Panc1 (cell line): ENCODE measurements at regions not wholly inside any gene's neighbourhood (a gene's known extent, or its start where the extent isn't known, plus 50 kb on each side); places are given as distances from the start of the nearest gene placed in this dataset.

Experiments
- ATAC-seq: fragments of 200-7000 bp; cut with Tn5 transposase; 2 replicates; pipeline ENCODE4 v1.9.1; 2020; ENCODE audit warnings: mild to moderate bottlenecking, moderate library complexity
- BruUV-seq: library from RNA; stranded (reverse); fragments of 400-500 nt; replicated peaks from 2 replicates; lab custom pipeline; 2021; lab: Mats Ljungman, UMichigan
- CTCF ChIA-PET: fragments of 300-600 bp; sonication (Branson Sonifier 250); formaldehyde crosslinking; loops from one replicate; lab custom pipeline; 2022; ENCODE audit warnings: antibody characterized with exemption; lab: Charles Lee
- POLR2A ChIA-PET: fragments of 300-600 bp; sonication (Branson Sonifier 250); formaldehyde crosslinking; loops from one replicate; lab custom pipeline; 2022; ENCODE audit warnings: antibody characterized with exemption; lab: Charles Lee
- DNase-seq: peaks from one replicate; pipeline ENCODE4 v3.0.0-alpha.2; 2010; ENCODE audit warnings: low read depth, low spot score
- H3K27ac ChIP-seq: 2 replicates; pipeline ENCODE4 v1.5.1; 2011; ENCODE audit warnings: mild to moderate bottlenecking, low read length, inconsistent platforms
- H3K27me3 ChIP-seq: fragments of 200-500 bp; sonication (Bioruptor generic); 2 replicates; pipeline ENCODE4 v1.6.0; 2014; ENCODE audit warnings: low read length, inconsistent platforms; ENCODE audit not compliant: control insufficient read depth, insufficient read depth
- H3K36me3 ChIP-seq: fragments of 200-500 bp; sonication (Bioruptor generic); 2 replicates; pipeline ENCODE4 v1.5.1; 2014; ENCODE audit warnings: inconsistent platforms, mild to moderate bottlenecking, low read length, moderate library complexity; ENCODE audit not compliant: control insufficient read depth, insufficient read depth
- H3K4me1 ChIP-seq: 2 replicates; pipeline ENCODE4 v1.5.1; 2011; ENCODE audit warnings: inconsistent platforms, mild to moderate bottlenecking, low read length, moderate library complexity; ENCODE audit not compliant: control insufficient read depth, insufficient read depth
- H3K4me3 ChIP-seq, 2 experiments: 2 replicates each; pipeline ENCODE4 v1.5.1; 2011 to 2012; ENCODE audit warnings: low read depth in 2 of 2, low read length in 2 of 2, mild to moderate bottlenecking in 2 of 2, inconsistent platforms in 1 of 2, moderate library complexity in 1 of 2
- H3K9me3 ChIP-seq: fragments of 200-500 bp; sonication (Bioruptor generic); 2 replicates; pipeline ENCODE4 v1.5.1; 2014; ENCODE audit warnings: low read depth, mild to moderate bottlenecking, inconsistent platforms, low read length, moderate library complexity; ENCODE audit not compliant: control insufficient read depth, insufficient read depth
- CTCF ChIP-seq: fragments of 450-650 bp; IDR thresholded peaks from 2 replicates; pipeline ENCODE4 v1.5.1; 2017; ENCODE audit warnings: mild to moderate bottlenecking
- POLR2AphosphoS5 ChIP-seq: IDR thresholded peaks from 2 replicates; pipeline ENCODE4 v1.6.1; 2012; ENCODE audit warnings: mild to moderate bottlenecking, low read depth, low read length, moderate library complexity
- SIN3A ChIP-seq: IDR thresholded peaks from 2 replicates; pipeline ENCODE4 v1.6.1; 2012; ENCODE audit warnings: low read depth, mild to moderate bottlenecking, low read length, moderate library complexity, borderline replicate concordance; ENCODE audit not compliant: insufficient read depth
- TCF7L2 ChIP-seq: IDR thresholded peaks from 2 replicates; pipeline ENCODE4 v1.6.1; 2011; ENCODE audit warnings: mild to moderate bottlenecking, low read depth, low read length, inconsistent platforms
- in situ Hi-C: cut with HindIII; loops from 2 replicates; pipeline ENCODE4 v1.10.0; 2016; ENCODE audit warnings: low sequenced_read_pairs, low pct_unique_long_range_greater_than_20kb
- intact Hi-C: fragments of 100-400 bp; cut with micrococcal nuclease; formaldehyde crosslinking; loops from one replicate; pipeline ENCODE4 v1.10.0; 2022; ENCODE audit not compliant: unreplicated experiment
- TF ChIP-seq, protein P1 (sequence below), 2 experiments: IDR thresholded peaks; 2 replicates each; pipeline ENCODE4 v1.6.1; 2011 to 2012; ENCODE audit warnings: low read depth in 2 of 2, control low read depth in 1 of 2, low read length in 1 of 2, mild to moderate bottlenecking in 1 of 2, moderate library complexity in 1 of 2; ENCODE audit not compliant: insufficient read depth in 1 of 2

DNA sequence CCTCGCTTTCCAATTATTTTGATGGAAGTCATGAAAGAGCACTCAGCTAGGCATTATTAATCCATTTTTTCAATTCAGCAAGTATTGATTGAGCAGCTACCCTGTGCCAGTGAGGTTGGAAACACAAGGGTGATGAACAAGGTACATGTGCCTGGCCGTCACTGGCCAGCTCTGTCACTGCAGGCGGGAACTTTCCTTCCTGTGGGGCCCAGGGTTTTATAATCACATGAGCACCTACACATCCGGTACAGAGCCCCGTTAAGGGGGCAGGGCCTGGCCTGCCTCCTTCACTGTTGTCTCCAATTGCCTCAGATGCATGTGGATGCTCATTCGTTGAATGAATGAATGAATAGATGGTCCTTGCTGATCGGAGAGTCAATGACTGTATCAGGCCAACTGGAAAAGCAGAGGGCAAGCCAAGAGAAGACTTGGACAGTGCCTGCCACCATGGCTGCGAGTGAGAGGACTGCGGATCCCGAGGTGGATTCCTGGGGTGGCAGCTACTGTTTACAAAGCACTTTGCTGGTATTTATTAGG, 55.9 kb upstream of the KCNMB1 start:
- H3K4me1 ChIP-seq = no peaks in the 10 kb centered on the region
- no peaks in the 10 kb centered on the region for H3K27me3 ChIP-seq
- DNase-seq (no peak), ATAC-seq (no peak)
- ChIA-PET CTCF (no interaction called here), POLR2A (no interaction called here)
- H3K9me3 ChIP-seq = no peaks in the 10 kb centered on the region
- in situ Hi-C loops = no loop called here
- no peak overlapping the region for H3K27ac ChIP-seq
- no peak for TF ChIP-seq SIN3A
- no peak for TF ChIP-seq POLR2AphosphoS5
- TF ChIP-seq, protein P1, sequence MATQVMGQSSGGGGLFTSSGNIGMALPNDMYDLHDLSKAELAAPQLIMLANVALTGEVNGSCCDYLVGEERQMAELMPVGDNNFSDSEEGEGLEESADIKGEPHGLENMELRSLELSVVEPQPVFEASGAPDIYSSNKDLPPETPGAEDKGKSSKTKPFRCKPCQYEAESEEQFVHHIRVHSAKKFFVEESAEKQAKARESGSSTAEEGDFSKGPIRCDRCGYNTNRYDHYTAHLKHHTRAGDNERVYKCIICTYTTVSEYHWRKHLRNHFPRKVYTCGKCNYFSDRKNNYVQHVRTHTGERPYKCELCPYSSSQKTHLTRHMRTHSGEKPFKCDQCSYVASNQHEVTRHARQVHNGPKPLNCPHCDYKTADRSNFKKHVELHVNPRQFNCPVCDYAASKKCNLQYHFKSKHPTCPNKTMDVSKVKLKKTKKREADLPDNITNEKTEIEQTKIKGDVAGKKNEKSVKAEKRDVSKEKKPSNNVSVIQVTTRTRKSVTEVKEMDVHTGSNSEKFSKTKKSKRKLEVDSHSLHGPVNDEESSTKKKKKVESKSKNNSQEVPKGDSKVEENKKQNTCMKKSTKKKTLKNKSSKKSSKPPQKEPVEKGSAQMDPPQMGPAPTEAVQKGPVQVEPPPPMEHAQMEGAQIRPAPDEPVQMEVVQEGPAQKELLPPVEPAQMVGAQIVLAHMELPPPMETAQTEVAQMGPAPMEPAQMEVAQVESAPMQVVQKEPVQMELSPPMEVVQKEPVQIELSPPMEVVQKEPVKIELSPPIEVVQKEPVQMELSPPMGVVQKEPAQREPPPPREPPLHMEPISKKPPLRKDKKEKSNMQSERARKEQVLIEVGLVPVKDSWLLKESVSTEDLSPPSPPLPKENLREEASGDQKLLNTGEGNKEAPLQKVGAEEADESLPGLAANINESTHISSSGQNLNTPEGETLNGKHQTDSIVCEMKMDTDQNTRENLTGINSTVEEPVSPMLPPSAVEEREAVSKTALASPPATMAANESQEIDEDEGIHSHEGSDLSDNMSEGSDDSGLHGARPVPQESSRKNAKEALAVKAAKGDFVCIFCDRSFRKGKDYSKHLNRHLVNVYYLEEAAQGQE (IDR thresholded peaks at IDR 0.05; ENCODE audit: insufficient read depth in 1 of 2, low read depth in 2 of 2, low read length in 1 of 2) = no peak
- intact Hi-C loops = no loop called here
- BruUV-seq = no TSS peak
- no peak overlapping the region for H3K4me3 ChIP-seq
- no peaks in the 10 kb centered on the region for H3K36me3 ChIP-seq

- ATAC-seq = no peak
- ChIA-PET CTCF (interaction anchor here (0.6 to 0.7 kb wide), 3 partner anchors 21 to 168 kb away, joined by 3 to 5 read pairs (median 4); no protein-coding TSS in a partner anchor), POLR2A (no interaction called here)
- no peaks in the 10 kb centered on the region for H3K9me3 ChIP-seq
- no peak for TF ChIP-seq TCF7L2
- no peak for TF ChIP-seq SIN3A
- no peak for TF ChIP-seq CTCF
- TF ChIP-seq POLR2AphosphoS5 = no peak
- TF ChIP-seq, protein P1 (IDR thresholded peaks at IDR 0.05; ENCODE audit: insufficient read depth in 1 of 2, low read depth in 2 of 2, low read length in 1 of 2) = no peak
- in situ Hi-C loops = no loop called here
- H3K27ac ChIP-seq = no peak overlapping the region
- H3K27me3 ChIP-seq = no peaks in the 10 kb centered on the region
- BruUV-seq = no TSS peak
- no peak overlapping the region for H3K4me3 ChIP-seq
- DNase-seq = no peak
- intact Hi-C loops = no loop called here
- H3K36me3 ChIP-seq = no peaks in the 10 kb centered on the region
- H3K4me1 ChIP-seq = no peaks in the 10 kb centered on the region
Observed at GRCh38 chr5:170444181-170444580, 55.0 kb upstream of the KCNMB1 start.
